OCI-LY1 (cell line): ENCODE measurements at regions not wholly inside any gene's neighbourhood (a gene's known extent, or its start where the extent isn't known, plus 50 kb on each side); places are given as distances from the start of the nearest gene placed in this dataset.

Experiments
- EZH2 ChIP-seq: fragments of 200-600 bp; sonication (generic), shearing (Covaris generic); IDR thresholded peaks from 2 replicates; pipeline ENCODE4 v1.8.0; 2017; ENCODE audit warnings: borderline replicate concordance, mixed run types, mild to moderate bottlenecking, antibody characterized with exemption, low read length, moderate library complexity, mixed read lengths
- TF ChIP-seq, protein P1 (sequence below): fragments of 200-600 bp; sonication (generic), shearing (Covaris generic); IDR thresholded peaks from 2 replicates; pipeline ENCODE4 v1.5.1; 2017; ENCODE audit warnings: mild to moderate bottlenecking, antibody characterized with exemption, low read length, moderate library complexity, mixed read lengths

DNA sequence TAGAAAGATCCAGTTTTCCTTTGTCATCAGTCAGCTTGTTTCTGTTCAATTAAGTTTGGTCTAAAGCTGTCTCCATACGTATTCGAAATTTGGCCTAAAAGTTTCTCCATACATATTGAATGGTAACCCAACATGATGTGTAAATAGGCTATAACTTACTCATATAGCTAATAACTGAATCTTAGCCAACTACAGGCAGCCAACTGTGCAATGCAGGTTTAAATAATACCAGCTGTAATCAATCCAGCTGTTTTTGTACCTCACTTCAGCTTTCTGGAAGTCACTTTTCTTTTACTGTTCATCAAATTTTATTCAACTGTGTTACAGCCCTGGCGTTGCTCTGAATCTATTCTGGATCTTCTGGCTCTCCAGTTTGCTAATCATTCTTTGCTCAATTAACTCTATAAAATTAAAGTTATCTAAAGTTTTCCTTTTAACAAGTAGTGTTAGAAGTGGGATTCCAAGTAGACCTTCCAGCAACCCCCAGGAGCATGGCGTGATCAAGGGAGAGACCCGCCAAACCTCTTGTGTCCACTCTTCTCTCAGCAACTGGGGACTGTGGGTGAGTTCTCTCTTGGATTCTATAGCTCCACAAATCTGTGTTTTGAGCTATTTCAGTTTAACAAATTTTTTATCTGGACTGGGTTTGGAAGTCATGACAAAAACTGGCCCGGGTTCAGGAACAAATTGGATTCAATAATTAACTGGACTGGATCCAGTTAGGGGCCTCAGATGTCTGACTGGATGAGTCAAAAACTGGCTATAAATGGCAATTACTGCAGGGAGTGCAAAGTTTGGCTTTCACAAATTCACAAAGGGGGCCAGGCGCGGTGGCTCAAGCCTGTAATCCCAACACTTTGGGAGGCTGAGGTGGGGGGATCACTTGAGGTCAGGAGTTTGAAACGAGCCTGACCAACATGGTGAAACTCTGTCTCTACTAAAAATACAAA is 329.7 kb upstream of the ST6GAL2 start:
- TF ChIP-seq, protein P1, sequence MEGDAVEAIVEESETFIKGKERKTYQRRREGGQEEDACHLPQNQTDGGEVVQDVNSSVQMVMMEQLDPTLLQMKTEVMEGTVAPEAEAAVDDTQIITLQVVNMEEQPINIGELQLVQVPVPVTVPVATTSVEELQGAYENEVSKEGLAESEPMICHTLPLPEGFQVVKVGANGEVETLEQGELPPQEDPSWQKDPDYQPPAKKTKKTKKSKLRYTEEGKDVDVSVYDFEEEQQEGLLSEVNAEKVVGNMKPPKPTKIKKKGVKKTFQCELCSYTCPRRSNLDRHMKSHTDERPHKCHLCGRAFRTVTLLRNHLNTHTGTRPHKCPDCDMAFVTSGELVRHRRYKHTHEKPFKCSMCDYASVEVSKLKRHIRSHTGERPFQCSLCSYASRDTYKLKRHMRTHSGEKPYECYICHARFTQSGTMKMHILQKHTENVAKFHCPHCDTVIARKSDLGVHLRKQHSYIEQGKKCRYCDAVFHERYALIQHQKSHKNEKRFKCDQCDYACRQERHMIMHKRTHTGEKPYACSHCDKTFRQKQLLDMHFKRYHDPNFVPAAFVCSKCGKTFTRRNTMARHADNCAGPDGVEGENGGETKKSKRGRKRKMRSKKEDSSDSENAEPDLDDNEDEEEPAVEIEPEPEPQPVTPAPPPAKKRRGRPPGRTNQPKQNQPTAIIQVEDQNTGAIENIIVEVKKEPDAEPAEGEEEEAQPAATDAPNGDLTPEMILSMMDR = no peak
- no peak for TF ChIP-seq EZH2
